ENCODE measurements at regions not wholly inside any gene's neighbourhood (a gene's known extent, or its start where the extent isn't known, plus 50 kb on each side); places are given as distances from the start of the nearest gene placed in this dataset.
A peak's percentile ranks its signal among the peaks of the same experiment; 100 is the strongest.

DNA sequence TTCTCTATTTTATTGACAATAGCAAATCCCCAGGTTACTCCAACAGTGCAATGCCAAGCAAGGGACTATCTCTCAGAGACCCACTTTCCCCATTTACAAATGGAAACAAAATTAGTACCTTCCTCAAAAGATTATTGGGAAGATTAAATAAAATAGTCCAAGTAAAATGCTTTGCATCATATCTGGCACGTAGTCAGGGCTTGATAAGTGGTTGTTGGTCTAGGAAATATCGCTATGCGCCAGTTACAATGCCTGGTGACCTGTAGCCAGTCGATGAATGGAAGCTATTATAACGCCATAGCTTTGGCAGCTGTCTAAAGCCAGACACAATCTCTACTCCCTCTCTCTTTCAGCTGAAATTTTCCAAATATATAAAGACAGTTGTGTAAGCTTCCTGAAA lies 220.3 kb downstream of the RAP2A start:
- Histone ChIP-seq H3K9me3 (no peaks in the 10 kb centered on the region), H3K27me3 (replicated peaks in 1 of 2; ENCODE audit: control insufficient read depth in 2 of 2, extremely low read depth in 1 of 2, insufficient read depth in 2 of 2, low read length in 1 of 2) (peaks cover 0 to 10% of the 10 kb centered on the region in 2 experiments), H3K36me3 (ENCODE audit: control insufficient read depth in 2 of 2, extremely low read depth in 1 of 2, insufficient read depth in 1 of 2, low read length in 1 of 2) (no peaks in the 10 kb centered on the region), H3K27ac (ENCODE audit: low read length) (no peak overlapping the region), H3K4me3 (ENCODE audit: control insufficient read depth in 1 of 2, extremely low read depth in 1 of 2, low read length in 1 of 2) (no peak overlapping the region), H3K4me1 (ENCODE audit: control insufficient read depth in 1 of 2, extremely low read depth in 1 of 2, insufficient read depth in 2 of 2, low read length in 2 of 2) (no peaks in the 10 kb centered on the region)
- CTCF ChIA-PET: no interaction called here
- peaks cover 3 to 15% of the 10 kb centered on the region in 2 donors for H3K27me3 Mint-ChIP-seq
- H3K9me3 Mint-ChIP-seq: no peaks in the 10 kb centered on the region
- H3K4me3 Mint-ChIP-seq: no peak overlapping the region
- POLR2A ChIA-PET: interaction anchor here in 1 of 2 donors (0.7 kb wide), 1 partner anchor 61 kb away, joined by 3 read pairs; no protein-coding TSS in a partner anchor
- H3K36me3 Mint-ChIP-seq: no peaks in the 10 kb centered on the region
- H3K4me1 Mint-ChIP-seq: no peaks in the 10 kb centered on the region
- no peak overlapping the region for H3K27ac Mint-ChIP-seq
- ATAC-seq (replicated peaks in 1 of 4): no peak
- no peak for DNase-seq
- WGBS (ENCODE audit: insufficient coverage): 40% methylated on average over 1 of the region's 5 CpGs

GRCh38 chr13:97658556-97658955 lies 224.6 kb downstream of the RAP2A start:
- no peak overlapping the region for H3K4me3 ChIP-seq (ENCODE audit: control insufficient read depth in 1 of 2, extremely low read depth in 1 of 2, low read length in 1 of 2)
- DNase-seq (no peak), ATAC-seq (replicated peaks in 1 of 4) (no peak)
- Mint-ChIP-seq H3K9me3 (no peaks in the 10 kb centered on the region), H3K4me1 (no peaks in the 10 kb centered on the region), H3K36me3 (no peaks in the 10 kb centered on the region), H3K4me3 (no peak overlapping the region), H3K27ac (no peak overlapping the region), H3K27me3 (peaks cover 12 to 34% of the 10 kb centered on the region in 2 donors)
- H3K9me3 ChIP-seq: no peaks in the 10 kb centered on the region
- H3K27me3 ChIP-seq (replicated peaks in 1 of 2; ENCODE audit: control insufficient read depth in 2 of 2, extremely low read depth in 1 of 2, insufficient read depth in 2 of 2, low read length in 1 of 2): peaks cover 0 to 8% of the 10 kb centered on the region in 2 experiments
- ChIA-PET POLR2A (no interaction called here), CTCF (no interaction called here)
- H3K36me3 ChIP-seq (ENCODE audit: control insufficient read depth in 2 of 2, extremely low read depth in 1 of 2, insufficient read depth in 1 of 2, low read length in 1 of 2): no peaks in the 10 kb centered on the region
- H3K27ac ChIP-seq (ENCODE audit: low read length): no peak overlapping the region
- no peaks in the 10 kb centered on the region for H3K4me1 ChIP-seq (ENCODE audit: control insufficient read depth in 1 of 2, extremely low read depth in 1 of 2, insufficient read depth in 2 of 2, low read length in 2 of 2)

DNA sequence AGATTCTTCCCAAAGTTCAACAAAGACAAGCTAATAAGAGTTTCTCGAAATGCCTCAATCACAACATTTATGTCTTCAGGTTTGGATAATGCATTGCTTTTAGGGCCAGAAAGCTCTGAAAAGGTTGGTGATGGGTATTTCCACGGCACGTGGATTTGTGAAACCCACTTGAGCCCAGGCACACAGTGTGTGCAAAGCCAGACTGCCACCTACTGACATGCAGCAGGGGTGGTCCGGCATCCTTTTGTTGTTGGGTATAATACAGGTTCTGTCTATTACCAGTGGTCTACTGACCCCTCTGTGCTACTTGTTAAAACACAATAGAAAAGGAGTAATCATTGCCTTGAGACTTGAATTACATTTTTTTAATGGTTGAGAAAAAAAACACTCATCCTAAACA lies 225.6 kb downstream of the RAP2A start:
- POLR2A ChIA-PET: no interaction called here

DNA sequence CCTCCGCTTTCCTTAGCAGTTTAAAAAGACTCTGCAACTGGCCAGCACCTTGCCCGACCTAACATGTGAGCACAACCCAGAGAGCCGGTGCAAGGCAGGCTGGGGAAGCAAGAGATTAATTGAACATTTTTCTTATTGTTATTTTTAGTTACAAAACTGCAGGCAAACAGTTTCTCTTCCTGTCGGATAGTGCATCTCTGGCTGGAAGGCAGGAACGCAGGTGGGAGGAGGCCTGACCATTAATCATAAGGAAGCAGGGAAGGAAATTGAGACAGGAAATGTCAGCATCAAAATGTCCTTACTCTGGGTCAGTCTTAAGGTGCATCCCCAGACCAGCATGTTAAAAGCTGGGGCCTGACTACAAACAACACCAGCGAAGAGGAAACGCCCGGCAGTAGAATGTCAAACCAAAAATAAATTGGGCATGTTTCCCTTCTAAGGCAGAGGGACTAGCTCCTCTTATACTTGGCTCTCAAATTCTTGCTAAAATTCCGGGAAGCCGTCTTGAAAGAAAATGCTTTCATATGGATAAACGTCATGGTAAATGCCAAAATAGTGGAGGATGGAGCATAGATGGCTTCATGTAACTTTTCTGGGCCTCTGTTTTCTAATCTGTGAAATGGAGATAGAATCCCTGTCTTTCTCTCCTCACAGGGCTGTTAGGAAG lies 226.8 kb downstream of the RAP2A start:
- H3K27ac ChIP-seq (ENCODE audit: low read length): no peak overlapping the region
- ChIA-PET CTCF (no interaction called here), POLR2A (no interaction called here)
- H3K27me3 ChIP-seq (replicated peaks in 1 of 2; ENCODE audit: control insufficient read depth in 2 of 2, extremely low read depth in 1 of 2, insufficient read depth in 2 of 2, low read length in 1 of 2): peaks cover 0 to 4% of the 10 kb centered on the region in 2 experiments
- H3K4me3 ChIP-seq (ENCODE audit: control insufficient read depth in 1 of 2, extremely low read depth in 1 of 2, low read length in 1 of 2): no peak overlapping the region
- H3K27ac Mint-ChIP-seq: no peak overlapping the region
- H3K36me3 ChIP-seq (ENCODE audit: control insufficient read depth in 2 of 2, extremely low read depth in 1 of 2, insufficient read depth in 1 of 2, low read length in 1 of 2): no peaks in the 10 kb centered on the region
- no peak for ATAC-seq (replicated peaks in 1 of 4)
- no peaks in the 10 kb centered on the region for H3K9me3 Mint-ChIP-seq
- H3K4me3 Mint-ChIP-seq: no peak overlapping the region
- peaks cover 12 to 43% of the 10 kb centered on the region in 2 donors for H3K27me3 Mint-ChIP-seq
- H3K4me1 ChIP-seq (ENCODE audit: control insufficient read depth in 1 of 2, extremely low read depth in 1 of 2, insufficient read depth in 2 of 2, low read length in 2 of 2): no peaks in the 10 kb centered on the region
- DNase-seq: no peak
- H3K4me1 Mint-ChIP-seq: no peaks in the 10 kb centered on the region
- no peaks in the 10 kb centered on the region for H3K36me3 Mint-ChIP-seq
- no peaks in the 10 kb centered on the region for H3K9me3 ChIP-seq
- 65% methylated on average over 9 of the region's 11 CpGs for WGBS (ENCODE audit: insufficient coverage)

More for the DNA sequence above, 225.6 kb downstream of the RAP2A start:
- CTCF ChIA-PET: no interaction called here
- no peak overlapping the region for H3K4me3 Mint-ChIP-seq
- ATAC-seq (replicated peaks in 1 of 4) (no peak), DNase-seq (peak in 3 of 35 experiments; percentile 3 to 10 (median 5))
- H3K9me3 Mint-ChIP-seq: no peaks in the 10 kb centered on the region
- no peaks in the 10 kb centered on the region for H3K4me1 ChIP-seq (ENCODE audit: control insufficient read depth in 1 of 2, extremely low read depth in 1 of 2, insufficient read depth in 2 of 2, low read length in 2 of 2)
- H3K36me3 Mint-ChIP-seq: no peaks in the 10 kb centered on the region
- H3K36me3 ChIP-seq (ENCODE audit: control insufficient read depth in 2 of 2, extremely low read depth in 1 of 2, insufficient read depth in 1 of 2, low read length in 1 of 2): no peaks in the 10 kb centered on the region
- no peak overlapping the region for H3K4me3 ChIP-seq (ENCODE audit: control insufficient read depth in 1 of 2, extremely low read depth in 1 of 2, low read length in 1 of 2)
- H3K4me1 Mint-ChIP-seq: no peaks in the 10 kb centered on the region
- peaks cover 0 to 4% of the 10 kb centered on the region in 2 experiments for H3K27me3 ChIP-seq (replicated peaks in 1 of 2; ENCODE audit: control insufficient read depth in 2 of 2, extremely low read depth in 1 of 2, insufficient read depth in 2 of 2, low read length in 1 of 2)
- no peak overlapping the region for H3K27ac Mint-ChIP-seq
- WGBS (ENCODE audit: insufficient coverage): 50% methylated on average over 2 of the region's 4 CpGs
- no peaks in the 10 kb centered on the region for H3K9me3 ChIP-seq
- no peak overlapping the region for H3K27ac ChIP-seq (ENCODE audit: low read length)
- H3K27me3 Mint-ChIP-seq: peaks cover 12 to 40% of the 10 kb centered on the region in 2 donors

DNA sequence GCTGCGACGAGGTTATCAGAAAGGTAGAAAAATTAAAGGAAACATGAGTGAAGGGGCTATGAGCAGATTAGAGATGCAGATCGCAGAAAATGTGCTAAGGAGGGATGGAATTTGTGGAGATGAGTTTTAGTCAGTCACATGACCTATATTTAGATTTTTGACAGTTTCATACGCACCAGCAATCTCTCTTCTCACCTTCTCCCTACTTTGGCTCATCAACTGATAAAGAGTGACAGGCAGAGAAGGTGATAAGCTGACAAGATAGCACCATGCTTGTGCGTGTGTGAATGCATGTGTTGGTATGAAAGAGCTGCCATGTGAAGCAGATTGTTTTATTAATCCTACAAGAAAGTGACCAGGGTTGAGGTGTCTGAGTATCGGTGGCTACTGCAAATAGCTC lies 252.6 kb downstream of the RAP2A start:
- H3K36me3 Mint-ChIP-seq: no peaks in the 10 kb centered on the region
- Histone ChIP-seq H3K4me3 (ENCODE audit: control insufficient read depth in 1 of 2, extremely low read depth in 1 of 2, low read length in 1 of 2) (no peak overlapping the region), H3K4me1 (ENCODE audit: control insufficient read depth in 1 of 2, extremely low read depth in 1 of 2, insufficient read depth in 2 of 2, low read length in 2 of 2) (no peaks in the 10 kb centered on the region), H3K27ac (ENCODE audit: low read length) (no peak overlapping the region), H3K27me3 (replicated peaks in 1 of 2; ENCODE audit: control insufficient read depth in 2 of 2, extremely low read depth in 1 of 2, insufficient read depth in 2 of 2, low read length in 1 of 2) (no peaks in the 10 kb centered on the region), H3K36me3 (ENCODE audit: control insufficient read depth in 2 of 2, extremely low read depth in 1 of 2, insufficient read depth in 1 of 2, low read length in 1 of 2) (no peaks in the 10 kb centered on the region), H3K9me3 (no peaks in the 10 kb centered on the region)
- DNase-seq (no peak), ATAC-seq (replicated peaks in 1 of 4) (no peak)
- H3K4me1 Mint-ChIP-seq: no peaks in the 10 kb centered on the region
- H3K4me3 Mint-ChIP-seq: no peak overlapping the region
- H3K27ac Mint-ChIP-seq: no peak overlapping the region
- ChIA-PET POLR2A (no interaction called here), CTCF (no interaction called here)
- H3K27me3 Mint-ChIP-seq: peaks cover 8 to 11% of the 10 kb centered on the region in 2 donors
- 100% methylated on average over 1 of the region's 6 CpGs for WGBS (ENCODE audit: insufficient coverage)
- H3K9me3 Mint-ChIP-seq: peaks cover 0 to 5% (median 2%) of the 10 kb centered on the region in 3 donors

DNA sequence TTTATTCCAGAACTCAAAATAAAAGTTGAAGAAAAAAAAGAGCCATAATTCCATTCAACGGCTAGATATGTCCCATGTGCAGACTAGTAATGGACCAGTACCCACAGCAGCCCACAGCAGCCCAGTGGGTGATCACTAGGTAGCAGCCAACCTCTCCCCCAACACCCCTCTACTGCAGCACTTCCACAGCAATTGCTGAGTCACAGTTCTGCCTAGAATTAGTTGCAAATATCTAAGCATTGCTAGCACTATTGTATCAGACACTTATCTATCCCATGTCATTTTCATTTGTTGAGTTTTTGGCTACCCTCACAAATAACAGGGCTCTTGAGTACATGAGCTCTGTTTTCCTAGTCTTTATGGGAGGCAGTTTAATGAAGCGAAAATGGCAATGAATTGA lies 258.7 kb downstream of the RAP2A start:
- Histone ChIP-seq H3K27me3 (replicated peaks in 1 of 2; ENCODE audit: control insufficient read depth in 2 of 2, extremely low read depth in 1 of 2, insufficient read depth in 2 of 2, low read length in 1 of 2) (peaks cover 0 to 5% of the 10 kb centered on the region in 2 experiments), H3K4me1 (ENCODE audit: control insufficient read depth in 1 of 2, extremely low read depth in 1 of 2, insufficient read depth in 2 of 2, low read length in 2 of 2) (no peaks in the 10 kb centered on the region), H3K27ac (ENCODE audit: low read length) (no peak overlapping the region), H3K9me3 (no peaks in the 10 kb centered on the region), H3K4me3 (ENCODE audit: control insufficient read depth in 1 of 2, extremely low read depth in 1 of 2, low read length in 1 of 2) (no peak overlapping the region), H3K36me3 (ENCODE audit: control insufficient read depth in 2 of 2, extremely low read depth in 1 of 2, insufficient read depth in 1 of 2, low read length in 1 of 2) (no peaks in the 10 kb centered on the region)
- H3K9me3 Mint-ChIP-seq: peaks cover 2 to 5% (median 5%) of the 10 kb centered on the region in 3 donors
- DNase-seq (no peak), ATAC-seq (replicated peaks in 1 of 4) (no peak)
- no peaks in the 10 kb centered on the region for H3K4me1 Mint-ChIP-seq
- CTCF ChIA-PET: no interaction called here
- H3K27me3 Mint-ChIP-seq: peaks cover 8 to 19% of the 10 kb centered on the region in 2 donors
- no peak overlapping the region for H3K4me3 Mint-ChIP-seq
- H3K36me3 Mint-ChIP-seq: no peaks in the 10 kb centered on the region
- 50% methylated on average over 1 of the region's 2 CpGs for WGBS (ENCODE audit: insufficient coverage)
- no peak overlapping the region for H3K27ac Mint-ChIP-seq
- POLR2A ChIA-PET: no interaction called here

DNA sequence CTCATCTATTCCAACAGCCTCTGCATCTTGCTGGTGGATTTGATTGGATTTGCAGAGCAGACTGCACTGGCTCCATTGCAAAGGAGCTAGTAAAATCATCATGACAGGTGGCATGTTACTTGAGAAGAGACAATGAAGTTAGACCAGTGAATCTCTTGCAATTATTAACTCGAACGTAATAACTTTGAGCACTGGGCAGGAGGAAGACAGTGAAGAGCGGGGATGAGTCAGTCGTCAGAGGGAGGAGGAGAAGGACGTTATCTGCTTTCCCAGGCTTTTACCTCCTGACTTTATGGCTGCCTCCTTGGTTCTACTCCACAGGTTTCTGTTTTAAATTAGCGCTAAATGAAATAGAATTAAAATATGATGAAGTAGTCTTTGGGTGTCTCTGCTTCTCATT lies 257.8 kb upstream of the IPO5 start:
- peaks cover 2 to 5% (median 5%) of the 10 kb centered on the region in 3 donors for H3K9me3 Mint-ChIP-seq
- H3K4me3 Mint-ChIP-seq: no peak overlapping the region
- 94% methylated on average over 5 of the region's 6 CpGs for WGBS (ENCODE audit: insufficient coverage)

More for the DNA sequence above, 257.8 kb upstream of the IPO5 start:
- DNase-seq (no peak), ATAC-seq (replicated peaks in 1 of 4) (no peak)
- Histone ChIP-seq H3K27ac (ENCODE audit: low read length) (no peak overlapping the region), H3K27me3 (replicated peaks in 1 of 2; ENCODE audit: control insufficient read depth in 2 of 2, extremely low read depth in 1 of 2, insufficient read depth in 2 of 2, low read length in 1 of 2) (peaks cover 0 to 5% of the 10 kb centered on the region in 2 experiments), H3K9me3 (no peaks in the 10 kb centered on the region), H3K4me3 (ENCODE audit: control insufficient read depth in 1 of 2, extremely low read depth in 1 of 2, low read length in 1 of 2) (no peak overlapping the region), H3K36me3 (ENCODE audit: control insufficient read depth in 2 of 2, extremely low read depth in 1 of 2, insufficient read depth in 1 of 2, low read length in 1 of 2) (no peaks in the 10 kb centered on the region), H3K4me1 (ENCODE audit: control insufficient read depth in 1 of 2, extremely low read depth in 1 of 2, insufficient read depth in 2 of 2, low read length in 2 of 2) (no peaks in the 10 kb centered on the region)
- Mint-ChIP-seq H3K36me3 (no peaks in the 10 kb centered on the region), H3K27me3 (peaks cover 8 to 19% of the 10 kb centered on the region in 2 donors), H3K4me1 (no peaks in the 10 kb centered on the region), H3K27ac (no peak overlapping the region)
- POLR2A ChIA-PET: no interaction called here
- CTCF ChIA-PET: no interaction called here
